Ovary (tissue), 3 donors: ENCODE measurements at regions not wholly inside any gene's neighbourhood (a gene's known extent, or its start where the extent isn't known, plus 50 kb on each side); places are given as distances from the start of the nearest gene placed in this dataset.

Experiments used
- EP300 ChIP-seq: sonication (generic); formaldehyde crosslinking; IDR thresholded peaks from one replicate; pipeline ENCODE4 v1.6.1; 2017; ENCODE audit warnings: antibody characterized with exemption
- POLR2A ChIP-seq: fragments of 450-650 bp; IDR thresholded peaks from one replicate; pipeline ENCODE4 v1.6.1; 2017; ENCODE audit warnings: antibody characterized with exemption, mild to moderate bottlenecking, moderate library complexity
- TF ChIP-seq, protein P1 (sequence below), 3 donors: fragments of 450-650 bp in 2 of 3; fragments of 200-600 bp in 1 of 3; IDR thresholded peaks; one replicate each; pipeline versions ENCODE4 v1.5.1 to v1.8.0; 2016 to 2022; ENCODE audit warnings: antibody characterized with exemption in 3 of 3, mild to moderate bottlenecking in 1 of 3
- donor health status: DM: no; HTN: no; CAD: no.

- TF ChIP-seq, protein P1, sequence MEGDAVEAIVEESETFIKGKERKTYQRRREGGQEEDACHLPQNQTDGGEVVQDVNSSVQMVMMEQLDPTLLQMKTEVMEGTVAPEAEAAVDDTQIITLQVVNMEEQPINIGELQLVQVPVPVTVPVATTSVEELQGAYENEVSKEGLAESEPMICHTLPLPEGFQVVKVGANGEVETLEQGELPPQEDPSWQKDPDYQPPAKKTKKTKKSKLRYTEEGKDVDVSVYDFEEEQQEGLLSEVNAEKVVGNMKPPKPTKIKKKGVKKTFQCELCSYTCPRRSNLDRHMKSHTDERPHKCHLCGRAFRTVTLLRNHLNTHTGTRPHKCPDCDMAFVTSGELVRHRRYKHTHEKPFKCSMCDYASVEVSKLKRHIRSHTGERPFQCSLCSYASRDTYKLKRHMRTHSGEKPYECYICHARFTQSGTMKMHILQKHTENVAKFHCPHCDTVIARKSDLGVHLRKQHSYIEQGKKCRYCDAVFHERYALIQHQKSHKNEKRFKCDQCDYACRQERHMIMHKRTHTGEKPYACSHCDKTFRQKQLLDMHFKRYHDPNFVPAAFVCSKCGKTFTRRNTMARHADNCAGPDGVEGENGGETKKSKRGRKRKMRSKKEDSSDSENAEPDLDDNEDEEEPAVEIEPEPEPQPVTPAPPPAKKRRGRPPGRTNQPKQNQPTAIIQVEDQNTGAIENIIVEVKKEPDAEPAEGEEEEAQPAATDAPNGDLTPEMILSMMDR (IDR thresholded peaks at IDR 0.05): no peak
- TF ChIP-seq EP300: no peak
- TF ChIP-seq POLR2A: no peak
Observed at GRCh38 chr12:82213761-82214160, 144.4 kb downstream of the CCDC59 start.
